ENCODE measurements at regions not wholly inside any gene's neighbourhood (a gene's known extent, or its start where the extent isn't known, plus 50 kb on each side); places are given as distances from the start of the nearest gene placed in this dataset.

DNA sequence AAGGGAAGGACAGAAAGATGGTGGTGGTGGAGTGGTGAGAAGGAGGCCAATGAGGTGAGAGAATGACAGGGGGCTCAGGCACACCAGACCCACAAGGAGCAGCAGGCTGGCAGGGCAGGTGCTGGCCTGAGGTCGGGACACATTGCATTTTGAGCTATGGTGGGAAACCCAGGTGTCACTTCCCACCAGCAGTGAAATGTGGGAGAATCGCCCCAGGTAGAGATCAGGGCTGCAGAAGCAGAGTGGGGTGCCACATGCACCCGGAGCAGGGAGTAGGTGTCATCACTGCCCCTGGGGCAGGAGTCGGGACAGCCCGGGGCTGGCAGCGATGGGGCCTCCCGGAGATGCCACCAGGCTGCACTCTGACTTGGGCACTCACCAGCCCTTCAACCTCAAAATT lies 315.8 kb downstream of the BCL11B start:
- Histone ChIP-seq H3K9ac (ENCODE audit: insufficient read depth, low read depth, low read length) (no peak overlapping the region), H3K9me3 (ENCODE audit: low read length) (no peaks in the 10 kb centered on the region), H3K4me2 (ENCODE audit: low read depth, low read length) (no peak overlapping the region), H3K79me2 (ENCODE audit: insufficient read depth, low read length) (no peaks in the 10 kb centered on the region), H3K27me3 (ENCODE audit: control insufficient read depth in 1 of 2, insufficient read depth in 2 of 2, low read length in 2 of 2) (peaks cover 0 to 20% of the 10 kb centered on the region in 2 experiments; a peak in 2 of 5 replicates), H3K4me1 (ENCODE audit: insufficient read depth, low read length) (no peaks in the 10 kb centered on the region), H3K4me3 (replicated peaks in 1 of 3; ENCODE audit: insufficient read depth in 1 of 3, low read depth in 2 of 3, low read length in 3 of 3) (no peak overlapping the region), H4K20me1 (ENCODE audit: insufficient read depth, low read length) (no peaks in the 10 kb centered on the region), H3K27ac (ENCODE audit: extremely low read length, insufficient read depth, low read length) (no peak overlapping the region), H2AFZ (ENCODE audit: low read length) (no peak overlapping the region), H3K36me3 (replicated peaks in 1 of 2; ENCODE audit: control insufficient read depth in 1 of 2, insufficient read depth in 2 of 2, low read length in 2 of 2) (no peaks in the 10 kb centered on the region)
- BruUV-seq (replicated peaks) = no TSS peak
- CTCF ChIA-PET (ENCODE audit: low intra/inter-chr PET ratio, low total read pairs) = no interaction called here
- DNase-seq (ENCODE audit: low spot score) (no peak), FAIRE-seq (no peak), ATAC-seq (no peak)
- POLR2A ChIA-PET = no interaction called here
- WGBS (ENCODE audit: low lambda C conversion rate) = 59% methylated on average over 3 of the region's 7 CpGs
- TF ChIP-seq FOXJ3 (CRISPR knock-in tag; IDR thresholded peaks at IDR 0.05; ENCODE audit: borderline replicate concordance) (no peak), ZNF83 (CRISPR knock-in tag; IDR thresholded peaks at IDR 0.05; ENCODE audit: borderline replicate concordance) (no peak), PRMT3 (CRISPR knock-in tag; IDR thresholded peaks at IDR 0.05; ENCODE audit: borderline replicate concordance, low read depth) (no peak), PHF8 (CRISPR knock-in tag; IDR thresholded peaks at IDR 0.05) (no peak)
- TF ChIP-seq, protein P1, sequence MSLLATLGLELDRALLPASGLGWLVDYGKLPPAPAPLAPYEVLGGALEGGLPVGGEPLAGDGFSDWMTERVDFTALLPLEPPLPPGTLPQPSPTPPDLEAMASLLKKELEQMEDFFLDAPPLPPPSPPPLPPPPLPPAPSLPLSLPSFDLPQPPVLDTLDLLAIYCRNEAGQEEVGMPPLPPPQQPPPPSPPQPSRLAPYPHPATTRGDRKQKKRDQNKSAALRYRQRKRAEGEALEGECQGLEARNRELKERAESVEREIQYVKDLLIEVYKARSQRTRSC (CRISPR knock-in tag; IDR thresholded peaks at IDR 0.05; ENCODE audit: low read depth) = no peak
- intact Hi-C loops (cut with micrococcal nuclease; ENCODE audit: unreplicated experiment) = no loop called here
- in situ Hi-C loops (cut with HindIII; ENCODE audit: extremely low pct_ligation_motif_present, low pct_unique_long_range_greater_than_20kb) = no loop called here

DNA sequence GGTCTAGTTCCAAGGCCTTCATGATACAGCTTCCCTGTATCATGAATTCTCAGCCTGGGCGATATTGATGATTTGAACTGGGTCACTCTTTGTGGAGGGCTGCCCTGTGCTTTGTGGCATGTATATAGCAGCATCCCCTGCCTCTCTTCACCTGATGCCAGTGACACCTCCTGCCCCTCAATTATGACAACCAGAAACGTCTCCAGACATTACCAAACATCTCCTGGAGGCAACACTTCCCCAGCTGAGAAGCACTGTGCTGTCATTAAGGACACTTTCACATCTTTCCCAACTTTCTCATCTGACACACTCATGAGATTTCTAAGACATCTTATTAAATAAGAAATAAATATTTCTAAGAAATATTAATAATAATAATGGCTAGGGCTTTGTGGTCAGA lies 315.3 kb downstream of the BCL11B start:
- Histone ChIP-seq H2AFZ (ENCODE audit: low read length) (no peak overlapping the region), H3K27ac (ENCODE audit: extremely low read length, insufficient read depth, low read length) (no peak overlapping the region), H4K20me1 (ENCODE audit: insufficient read depth, low read length) (no peaks in the 10 kb centered on the region), H3K36me3 (replicated peaks in 1 of 2; ENCODE audit: control insufficient read depth in 1 of 2, insufficient read depth in 2 of 2, low read length in 2 of 2) (no peaks in the 10 kb centered on the region), H3K4me1 (ENCODE audit: insufficient read depth, low read length) (no peaks in the 10 kb centered on the region), H3K27me3 (ENCODE audit: control insufficient read depth in 1 of 2, insufficient read depth in 2 of 2, low read length in 2 of 2) (peaks cover 0 to 19% of the 10 kb centered on the region in 2 experiments; a peak in 2 of 5 replicates), H3K9me3 (ENCODE audit: low read length) (no peaks in the 10 kb centered on the region), H3K79me2 (ENCODE audit: insufficient read depth, low read length) (no peaks in the 10 kb centered on the region), H3K4me3 (replicated peaks in 1 of 3; ENCODE audit: insufficient read depth in 1 of 3, low read depth in 2 of 3, low read length in 3 of 3) (no peak overlapping the region), H3K9ac (ENCODE audit: insufficient read depth, low read depth, low read length) (no peak overlapping the region), H3K4me2 (ENCODE audit: low read depth, low read length) (no peak overlapping the region)
- CTCF ChIA-PET (ENCODE audit: low intra/inter-chr PET ratio, low total read pairs) = no interaction called here
- in situ Hi-C loops (cut with HindIII; ENCODE audit: extremely low pct_ligation_motif_present, low pct_unique_long_range_greater_than_20kb) = no loop called here
- no TSS peak for BruUV-seq (replicated peaks)
- intact Hi-C loops (cut with micrococcal nuclease; ENCODE audit: unreplicated experiment) = no loop called here
- 19% methylated on average over 2 of the region's 2 CpGs for WGBS (ENCODE audit: low lambda C conversion rate)
- ATAC-seq (no peak), FAIRE-seq (no peak), DNase-seq (ENCODE audit: low spot score) (no peak)
- TF ChIP-seq ZSCAN30 (CRISPR knock-in tag; IDR thresholded peaks at IDR 0.05) (no peak), RFXAP (CRISPR knock-in tag; IDR thresholded peaks at IDR 0.05; ENCODE audit: borderline replicate concordance) (no peak), XRCC5 (optimal IDR thresholded peaks at IDR 0.05; ENCODE audit: low read length) (no peak), PAF1 (CRISPR knock-in tag; IDR thresholded peaks at IDR 0.05) (no peak), ZFP82 (CRISPR knock-in tag; IDR thresholded peaks at IDR 0.05; ENCODE audit: borderline replicate concordance) (no peak)
- POLR2A ChIA-PET = no interaction called here

Data from HepG2 (cell line).